ENCODE measurements at regions not wholly inside any gene's neighbourhood (a gene's known extent, or its start where the extent isn't known, plus 50 kb on each side); places are given as distances from the start of the nearest gene placed in this dataset.

DNA sequence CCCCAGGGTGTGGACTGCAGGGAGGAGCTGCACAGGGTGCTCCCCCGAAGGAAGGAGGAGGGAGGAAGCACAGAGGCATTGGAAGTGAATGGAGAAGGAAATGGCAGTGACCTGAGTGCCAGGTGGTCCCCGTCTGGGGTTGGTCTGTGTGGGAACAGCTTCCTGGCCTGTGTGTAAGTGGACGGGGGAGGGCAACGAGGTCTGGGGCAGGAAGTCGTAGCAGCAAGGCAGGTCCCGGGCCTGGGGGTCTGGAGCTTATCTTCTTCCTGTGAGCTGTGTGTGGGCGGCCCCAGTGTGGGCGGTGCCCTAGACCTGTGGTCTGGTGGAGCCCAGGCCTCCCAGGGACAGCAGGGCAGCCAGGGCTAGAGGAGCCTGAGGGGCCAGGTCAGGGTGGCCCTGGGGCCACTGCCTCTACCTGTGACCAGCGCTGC, 382.1 kb downstream of the TMEM121 start:
- TF ChIP-seq, protein P1, sequence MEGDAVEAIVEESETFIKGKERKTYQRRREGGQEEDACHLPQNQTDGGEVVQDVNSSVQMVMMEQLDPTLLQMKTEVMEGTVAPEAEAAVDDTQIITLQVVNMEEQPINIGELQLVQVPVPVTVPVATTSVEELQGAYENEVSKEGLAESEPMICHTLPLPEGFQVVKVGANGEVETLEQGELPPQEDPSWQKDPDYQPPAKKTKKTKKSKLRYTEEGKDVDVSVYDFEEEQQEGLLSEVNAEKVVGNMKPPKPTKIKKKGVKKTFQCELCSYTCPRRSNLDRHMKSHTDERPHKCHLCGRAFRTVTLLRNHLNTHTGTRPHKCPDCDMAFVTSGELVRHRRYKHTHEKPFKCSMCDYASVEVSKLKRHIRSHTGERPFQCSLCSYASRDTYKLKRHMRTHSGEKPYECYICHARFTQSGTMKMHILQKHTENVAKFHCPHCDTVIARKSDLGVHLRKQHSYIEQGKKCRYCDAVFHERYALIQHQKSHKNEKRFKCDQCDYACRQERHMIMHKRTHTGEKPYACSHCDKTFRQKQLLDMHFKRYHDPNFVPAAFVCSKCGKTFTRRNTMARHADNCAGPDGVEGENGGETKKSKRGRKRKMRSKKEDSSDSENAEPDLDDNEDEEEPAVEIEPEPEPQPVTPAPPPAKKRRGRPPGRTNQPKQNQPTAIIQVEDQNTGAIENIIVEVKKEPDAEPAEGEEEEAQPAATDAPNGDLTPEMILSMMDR (IDR thresholded peaks at IDR 0.05): no peak
- TF ChIP-seq REST (IDR thresholded peaks at IDR 0.05) (no peak), NR3C1 (IDR thresholded peaks at IDR 0.05) (no peak), RFX5 (IDR thresholded peaks at IDR 0.05) (no peak), EP300 (IDR thresholded peaks at IDR 0.05) (no peak), CHD4 (IDR thresholded peaks at IDR 0.05; ENCODE audit: borderline replicate concordance) (no peak), SMC3 (IDR thresholded peaks at IDR 0.05) (no peak), ESRRA (IDR thresholded peaks at IDR 0.05; ENCODE audit: borderline replicate concordance, low read length) (no peak), SREBF2 (IDR thresholded peaks at IDR 0.05) (no peak), ELK1 (IDR thresholded peaks at IDR 0.05; ENCODE audit: low read depth, low read length) (no peak)
